Heart left ventricle (tissue), 16 donors: ENCODE measurements at regions not wholly inside any gene's neighbourhood (a gene's known extent, or its start where the extent isn't known, plus 50 kb on each side); places are given as distances from the start of the nearest gene placed in this dataset.

ENCODE experiments used
- ATAC-seq, 4 donors: fragments of 200-7000 bp; cut with Tn5 transposase; one replicate each; pipeline ENCODE4 v1.9.1; 2020 to 2022; ENCODE audit warnings: moderate library complexity in 4 of 4, mild to moderate bottlenecking in 3 of 4, moderate number of reproducible peaks in 1 of 4
- DNase-seq, 5 donors: peaks; one replicate each; pipeline ENCODE4 v3.0.0-alpha.2; 2020
- H3K27ac ChIP-seq, 12 donors: fragments of 200-600 bp; sonication (generic) in 4 of 12; one replicate each; pipeline versions ENCODE4 v1.5.0 to v1.8.0; 2016 to 2022; ENCODE audit warnings: mild to moderate bottlenecking in 2 of 12
- H3K27me3 ChIP-seq, 9 donors: fragments of 200-600 bp; sonication (generic) in 2 of 9; one replicate each; pipeline versions ENCODE4 v1.5.1 to v1.8.0; 2016 to 2022; ENCODE audit warnings: mild to moderate bottlenecking in 3 of 9
- H3K36me3 ChIP-seq, 9 donors: fragments of 200-600 bp; sonication (generic) in 2 of 9; one replicate each; pipeline versions ENCODE4 v1.5.0 to v1.8.0; 2018 to 2022; ENCODE audit warnings: mild to moderate bottlenecking in 2 of 9
- H3K4me1 ChIP-seq, 12 donors: fragments of 200-600 bp; sonication (generic) in 4 of 12; one replicate each; pipeline versions ENCODE4 v1.5.0 to v1.8.0; 2016 to 2022; ENCODE audit warnings: mild to moderate bottlenecking in 3 of 12
- H3K4me3 ChIP-seq, 12 donors: fragments of 200-600 bp; sonication (generic) in 4 of 12; one replicate each; pipeline versions ENCODE4 v1.5.0 to v1.8.0; 2017 to 2022; ENCODE audit warnings: mild to moderate bottlenecking in 9 of 12, moderate library complexity in 4 of 12
- H3K9me3 ChIP-seq, 12 donors: fragments of 200-600 bp; sonication (generic) in 4 of 12; one replicate each; pipeline versions ENCODE4 v1.5.0 to v1.8.0; 2016 to 2022; ENCODE audit warnings: mild to moderate bottlenecking in 1 of 12
- CTCF ChIP-seq, 12 donors: fragments of 200-600 bp; sonication (generic) in 4 of 12; IDR thresholded peaks; one replicate each; pipeline versions ENCODE4 v1.5.0 to v1.8.0; 2018 to 2022; ENCODE audit warnings: antibody characterized with exemption in 12 of 12, mild to moderate bottlenecking in 5 of 12
- POLR2A ChIP-seq, 2 donors: fragments of 450-650 bp; IDR thresholded peaks; one replicate each; pipeline ENCODE4 v1.6.1; 2017; ENCODE audit warnings: antibody characterized with exemption in 2 of 2, mild to moderate bottlenecking in 2 of 2, moderate library complexity in 2 of 2
- WGBS, 4 donors: extraction: QIAGEN DNeasy Blood & Tissue Kit in 2 of 4; methylation state at CpG; one replicate each; pipeline versions ENCODE4 v1.1.5 to v1.1.7; 2013 to 2018; 5-methylcytosine and 5-hydroxymethylcytosine counted together
- intact Hi-C, 10 donors: fragments of 100-400 bp; cut with DNase I; formaldehyde crosslinking; loops; one replicate each; pipeline versions ENCODE4 v1.11.1 to v1.14.2; 2022
- donor health status: ischemic (EF 13 %, LVEDD 7.1; RV severe dilation, severe dysfunction).
- donor health status: healthy with polysubstance abuse.
- donor health status: DM: no; HTN: yes; CAD: no.
- donor health status: DM: no; HTN: no; CAD: no.
- donor health status: ischemic (EF 25% LVEDD 6.9; RV normal size, moderate dysfunction).
- donor health status: ischemic (EF 25% LVEDD 5.7; RV mildly dilated, moderate dysfunction).
- donor health status: healthy.
- donor health status: DM: yes; HTN: yes; CAD: no.
- donor health status: ischemic (EF 35%, LVEDD 5.7; RV mildly dilated, moderate dysfunction).
- donor health status: nonischemic (EF 11% LVEDD 7.7; RV severe dilation, severe dysfunction).
- donor health status: DM: yes; HTN: yes; CAD: no.
- donor health status: PGD.
- donor health status: ischemic (EF 29% LVEDD 5.4; RV normal size, mild dysfunction).
- donor health status: nonischemic (EF 23%, LVEDD 6.1; RV moderate dilation, normal function).

- Histone ChIP-seq H3K9me3 (no peaks in the 10 kb centered on the region), H3K27ac (no peak overlapping the region), H3K4me3 (no peak overlapping the region), H3K27me3 (no peaks in the 10 kb centered on the region), H3K36me3 (no peaks in the 10 kb centered on the region), H3K4me1 (no peaks in the 10 kb centered on the region)
- no peak for ATAC-seq
- 79 to 94% (median 90%) methylated on average over 14 of the region's 14 CpGs for WGBS, 4 donors
- DNase-seq, result no peak
- TF ChIP-seq CTCF (IDR thresholded peaks at IDR 0.05) (no peak), POLR2A (IDR thresholded peaks at IDR 0.05) (no peak)
- intact Hi-C loops, result no loop called here
Observed at GRCh38 chr12:107411792-107412535, 273.6 kb upstream of the PWP1 start.

- no peak overlapping the region for H3K27ac ChIP-seq
- no peaks in the 10 kb centered on the region for H3K9me3 ChIP-seq
- H3K36me3 ChIP-seq, result no peaks in the 10 kb centered on the region
- no peak overlapping the region for H3K4me3 ChIP-seq
- no peaks in the 10 kb centered on the region for H3K4me1 ChIP-seq
- TF ChIP-seq CTCF (IDR thresholded peaks at IDR 0.05) (no peak), POLR2A (IDR thresholded peaks at IDR 0.05) (no peak)
- 82 to 84% (median 83%) methylated on average over 7 of the region's 7 CpGs for WGBS, 4 donors
- DNase-seq (no peak), ATAC-seq (no peak)
- H3K27me3 ChIP-seq, result no peaks in the 10 kb centered on the region
- intact Hi-C loops, result no loop called here
Observed at GRCh38 chr12:107415071-107415470, 270.5 kb upstream of the PWP1 start.

GRCh38 chr12:107415834-107416233 is 269.8 kb upstream of the PWP1 start:
- Histone ChIP-seq H3K4me1 (no peaks in the 10 kb centered on the region), H3K4me3 (no peak overlapping the region), H3K9me3 (no peaks in the 10 kb centered on the region), H3K27ac (no peak overlapping the region), H3K36me3 (no peaks in the 10 kb centered on the region), H3K27me3 (no peaks in the 10 kb centered on the region)
- TF ChIP-seq POLR2A (IDR thresholded peaks at IDR 0.05) (no peak), CTCF (IDR thresholded peaks at IDR 0.05) (no peak)
- 74 to 83% (median 81%) methylated on average over 8 of the region's 8 CpGs for WGBS, 4 donors
- no peak for DNase-seq
- intact Hi-C loops, result no loop called here
- ATAC-seq, result no peak

- intact Hi-C loops, result no loop called here
- no peak for DNase-seq
- no peaks in the 10 kb centered on the region for H3K4me1 ChIP-seq
- no peaks in the 10 kb centered on the region for H3K36me3 ChIP-seq
- H3K9me3 ChIP-seq, result no peaks in the 10 kb centered on the region
- no peak for ATAC-seq
- H3K27me3 ChIP-seq, result no peaks in the 10 kb centered on the region
- no peak overlapping the region for H3K27ac ChIP-seq
- TF ChIP-seq POLR2A (IDR thresholded peaks at IDR 0.05) (no peak), CTCF (IDR thresholded peaks at IDR 0.05) (no peak)
- no peak overlapping the region for H3K4me3 ChIP-seq
- WGBS, 4 donors, result 87 to 92% (median 88%) methylated on average over 5 of the region's 5 CpGs
Observed at GRCh38 chr12:107417004-107417403, 268.6 kb upstream of the PWP1 start.
